HK-2 (cell line): ENCODE measurements at regions not wholly inside any gene's neighbourhood (a gene's known extent, or its start where the extent isn't known, plus 50 kb on each side); places are given as distances from the start of the nearest gene placed in this dataset.
"Not testable (repeated sequence)": the region's sequence is repeated elsewhere in the genome, so short reads cannot be mapped to it uniquely, and the experiment has no call there.

Experiments used
- DNase-seq: peaks from one replicate; pipeline ENCODE4 v3.0.0-alpha.2; 2018; ENCODE audit not compliant: unreplicated experiment

- no peak for DNase-seq
Observed at GRCh38 chr10:111261081-111261615, 184.3 kb downstream of the ADRA2A start.

DNA sequence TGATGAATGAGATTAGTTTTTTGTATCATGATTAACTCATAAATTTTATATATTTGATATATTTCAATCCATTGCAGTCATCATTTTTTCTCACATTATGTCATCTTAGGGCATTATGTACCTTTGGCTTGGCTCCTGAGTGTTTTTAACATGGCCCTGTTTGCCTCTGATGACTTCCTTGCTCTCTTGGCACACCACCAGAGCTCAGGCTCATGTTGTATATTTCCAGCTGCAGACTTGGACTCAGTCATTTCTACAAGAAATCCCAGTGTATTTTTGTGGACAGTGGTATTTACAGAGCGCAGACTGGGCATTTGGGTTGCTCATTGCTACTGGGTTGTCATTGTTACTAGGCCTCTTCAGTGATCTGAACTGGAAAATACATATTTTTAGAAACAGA is 188.5 kb downstream of the ADRA2A start:
- no peak for DNase-seq

DNA sequence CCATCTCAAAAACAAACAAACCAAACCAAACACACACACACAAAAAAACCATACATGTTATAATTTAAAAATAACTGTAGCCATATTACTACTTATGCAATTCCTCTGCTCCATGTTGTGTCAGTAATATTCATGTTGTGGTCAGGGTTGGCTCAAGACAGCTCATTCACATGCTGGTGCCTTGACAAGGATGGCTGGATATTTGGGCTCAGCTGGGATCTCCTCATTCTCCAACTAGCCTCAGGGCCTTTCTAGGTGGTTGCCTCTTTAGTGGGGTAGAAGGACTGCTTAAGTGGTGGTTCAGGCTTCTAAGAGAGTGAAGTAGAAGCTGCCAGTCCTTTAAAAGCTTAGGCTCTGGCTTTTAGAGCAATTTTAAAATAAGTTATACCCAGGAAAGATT is 189.3 kb downstream of the ADRA2A start:
- no peak for DNase-seq

DNA sequence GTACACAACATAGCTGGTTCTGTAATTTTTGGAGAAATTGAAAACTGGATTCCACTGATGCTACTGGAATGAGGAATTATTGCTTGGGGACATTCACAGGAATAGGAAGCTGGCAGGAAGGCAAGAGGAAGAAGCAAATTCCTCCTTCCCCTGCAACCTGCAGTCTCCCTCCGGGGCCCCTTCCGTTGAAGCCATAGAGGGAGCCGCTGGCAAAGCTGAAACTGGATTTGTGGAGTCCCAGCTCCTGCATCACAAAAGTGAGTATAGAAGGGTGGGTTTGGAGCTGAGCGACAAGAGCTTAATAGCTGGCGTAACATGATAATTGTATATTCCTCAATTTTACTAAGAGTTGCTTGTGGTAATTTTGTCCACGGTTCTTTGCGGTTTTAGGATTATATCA is 190.8 kb downstream of the ADRA2A start:
- DNase-seq, result no peak

- DNase-seq, result no peak
Observed at GRCh38 chr10:111273235-111273634, 196.4 kb downstream of the ADRA2A start.

- no peak for DNase-seq
Observed at GRCh38 chr10:111273635-111274034, 196.8 kb downstream of the ADRA2A start.

DNA sequence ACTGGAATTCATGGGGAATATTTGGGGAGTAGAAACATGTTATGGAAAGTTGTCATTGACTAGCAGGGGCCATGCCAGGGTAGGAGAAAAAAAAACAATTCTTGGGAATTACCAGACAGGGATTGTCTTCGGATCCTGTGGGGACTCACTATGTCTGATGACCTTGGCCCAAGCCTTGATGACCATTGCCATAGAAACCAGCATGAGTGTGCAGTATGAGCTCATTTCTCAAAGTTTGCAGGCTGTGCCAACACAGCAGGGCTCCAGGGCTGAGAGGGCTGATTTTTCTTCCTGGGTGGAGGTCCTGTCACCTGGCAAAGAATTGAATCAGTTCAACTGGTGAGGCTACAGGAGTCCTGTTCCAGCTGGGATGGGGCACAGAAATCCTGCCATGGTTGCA is 198.3 kb downstream of the ADRA2A start:
- no peak for DNase-seq

DNA sequence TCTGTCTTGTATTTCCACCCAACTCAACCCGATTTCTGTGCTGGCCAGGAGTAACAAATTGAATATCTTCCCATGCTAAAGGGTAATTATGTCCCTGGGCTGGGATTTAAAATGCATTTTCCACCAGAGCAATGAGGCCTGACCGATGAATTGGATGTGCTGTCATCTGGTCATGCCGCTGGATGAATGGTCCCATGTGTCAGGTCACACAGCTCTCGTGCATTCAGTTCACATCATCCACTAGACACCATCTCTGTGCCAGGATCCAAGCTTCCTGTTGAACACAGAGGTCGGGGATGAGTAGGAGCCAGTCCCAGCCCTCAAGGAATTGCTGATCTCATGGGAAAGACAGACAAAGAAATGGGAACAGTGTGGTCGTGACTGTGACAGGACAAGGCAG is 200.8 kb downstream of the ADRA2A start:
- DNase-seq, result no peak

- DNase-seq, result no peak
Observed at GRCh38 chr10:111278266-111278665, 201.4 kb downstream of the ADRA2A start.

DNA sequence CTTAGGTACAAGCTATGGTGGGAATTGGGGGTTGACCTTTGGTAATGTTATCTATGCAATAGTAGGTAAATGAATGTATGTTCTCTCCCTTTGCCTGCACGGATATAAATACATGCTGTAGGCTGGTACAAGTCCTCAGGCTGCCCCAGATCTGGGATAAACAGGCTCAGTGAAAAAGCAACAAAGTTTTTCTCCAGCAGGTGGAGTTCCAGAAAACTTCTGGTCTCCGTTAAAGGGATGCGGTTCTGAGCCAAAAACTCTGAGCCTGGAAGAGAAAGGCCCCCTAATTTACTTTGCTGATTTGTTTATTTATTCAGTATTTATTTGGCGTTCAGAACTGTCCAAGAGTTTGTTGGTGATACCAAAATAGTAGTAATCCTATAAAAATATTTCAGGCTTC is 204.7 kb downstream of the ADRA2A start:
- no peak for DNase-seq

- no peak for DNase-seq
Observed at GRCh38 chr10:111289461-111289860, 212.6 kb downstream of the ADRA2A start.

- DNase-seq, result no peak
Observed at GRCh38 chr10:111290649-111291048, 213.8 kb downstream of the ADRA2A start.

DNA sequence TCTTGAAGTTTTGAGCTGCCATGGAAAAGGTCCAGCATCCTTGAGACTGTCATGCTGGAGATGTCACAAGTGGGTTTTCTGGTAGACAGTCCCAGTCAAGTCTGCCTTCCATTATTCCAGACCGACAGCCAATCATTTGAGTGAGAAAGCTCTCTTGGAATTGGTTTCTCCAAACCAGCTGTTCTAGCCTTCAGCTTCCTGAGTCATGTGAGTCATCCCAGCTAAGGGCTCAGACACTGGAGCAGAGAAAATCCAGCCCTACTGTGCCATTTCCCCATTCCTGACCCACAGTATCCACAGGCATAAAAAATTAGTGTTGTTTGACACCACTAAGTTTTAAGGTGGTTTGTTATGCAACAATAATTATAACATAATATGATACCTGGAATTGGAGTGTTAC is 219.0 kb downstream of the ADRA2A start:
- DNase-seq, result no peak

DNA sequence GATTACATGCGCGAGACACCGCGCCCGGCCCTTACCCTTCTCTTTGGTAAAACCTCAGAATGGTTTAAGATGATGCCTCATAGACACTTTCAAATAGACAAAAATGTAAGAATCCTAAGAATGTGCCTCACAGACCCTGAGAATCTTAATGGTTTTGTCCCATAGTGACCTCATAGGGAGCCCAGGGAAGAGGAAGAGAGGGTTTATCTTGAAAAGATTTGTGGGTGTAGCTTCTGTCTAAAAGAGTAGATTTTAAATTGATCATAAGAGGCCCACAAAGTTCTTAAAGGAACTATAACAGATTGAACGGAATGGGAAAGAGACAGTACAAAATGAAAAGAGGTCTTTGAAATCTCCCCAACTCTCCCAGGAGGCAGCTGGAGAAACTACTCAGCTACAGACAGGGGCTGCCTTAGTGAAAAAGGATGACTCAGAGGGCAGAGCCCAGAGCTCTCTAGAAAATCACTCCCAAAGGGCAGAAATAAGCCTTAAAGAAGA is 220.6 kb downstream of the ADRA2A start:
- no peak for DNase-seq

DNA sequence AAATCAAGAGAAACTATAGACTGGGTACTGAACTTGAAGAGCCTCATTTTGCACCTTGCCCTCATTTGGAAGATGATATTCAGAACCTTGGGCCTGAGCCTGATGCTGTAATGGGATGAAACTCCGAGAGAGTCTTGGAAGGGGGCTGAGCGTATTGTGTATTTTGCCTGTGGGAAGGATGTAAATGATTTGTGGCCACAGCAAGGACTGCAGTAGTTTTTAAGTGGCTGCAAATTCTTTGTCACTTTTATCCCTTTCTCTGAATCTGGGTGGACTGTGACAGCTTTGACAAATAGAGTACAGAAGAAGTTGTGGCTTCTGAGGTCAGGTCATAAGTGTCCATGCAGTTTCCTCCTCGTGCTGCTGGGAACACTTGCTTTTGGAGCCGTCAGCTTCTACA is 221.2 kb downstream of the ADRA2A start:
- DNase-seq, result no peak

- DNase-seq, result no peak
Observed at GRCh38 chr10:111299037-111299436, 222.2 kb downstream of the ADRA2A start.

DNA sequence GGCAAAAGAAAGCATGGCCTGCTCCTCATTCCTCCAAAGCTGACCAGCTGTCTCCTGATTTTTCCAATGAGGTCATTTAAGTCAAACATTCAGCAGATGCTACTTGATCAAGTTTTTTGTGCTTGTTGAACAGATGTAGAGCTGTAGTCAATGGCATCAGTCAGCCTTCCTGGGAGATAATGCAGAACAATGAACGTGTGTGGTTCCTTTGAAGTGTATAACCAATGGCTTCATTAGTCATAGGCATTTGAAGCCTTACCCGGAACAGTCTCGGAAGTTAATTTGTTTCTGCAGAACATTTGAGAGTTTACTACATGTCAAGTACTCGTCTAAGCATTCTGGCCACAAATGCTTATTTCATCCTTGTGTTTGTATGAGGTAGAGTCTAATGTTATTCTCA is 227.1 kb downstream of the ADRA2A start:
- DNase-seq, result no peak

DNA sequence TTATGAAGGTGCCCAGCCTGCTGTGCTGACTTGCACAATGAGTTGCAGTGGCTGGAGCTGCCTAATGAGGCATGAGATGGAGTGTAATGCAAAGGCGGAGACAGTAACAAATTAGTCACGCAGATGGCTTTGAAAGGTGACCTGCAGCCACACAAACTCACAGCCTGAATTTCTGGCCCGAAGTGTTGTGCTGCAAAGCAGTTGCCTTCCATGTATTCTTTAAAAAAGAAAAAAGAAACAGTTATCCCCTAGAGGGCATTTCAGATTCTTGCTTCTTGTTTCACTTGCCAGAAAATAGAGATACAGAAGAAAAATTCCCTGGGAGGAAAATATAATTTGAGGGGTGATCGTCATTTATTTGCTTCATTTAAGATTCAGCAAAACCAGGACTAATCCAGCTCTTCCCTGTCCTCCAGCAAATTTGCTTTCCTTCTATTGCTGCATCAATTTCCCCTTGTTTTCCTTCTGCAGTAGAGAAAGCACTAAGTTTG is 239.9 kb downstream of the ADRA2A start:
- DNase-seq, result no peak

- DNase-seq, result no peak
Observed at GRCh38 chr10:111319866-111320265, 243.0 kb downstream of the ADRA2A start.

GRCh38 chr10:111323389-111323966 is 246.6 kb downstream of the ADRA2A start:
- DNase-seq, result no peak

DNA sequence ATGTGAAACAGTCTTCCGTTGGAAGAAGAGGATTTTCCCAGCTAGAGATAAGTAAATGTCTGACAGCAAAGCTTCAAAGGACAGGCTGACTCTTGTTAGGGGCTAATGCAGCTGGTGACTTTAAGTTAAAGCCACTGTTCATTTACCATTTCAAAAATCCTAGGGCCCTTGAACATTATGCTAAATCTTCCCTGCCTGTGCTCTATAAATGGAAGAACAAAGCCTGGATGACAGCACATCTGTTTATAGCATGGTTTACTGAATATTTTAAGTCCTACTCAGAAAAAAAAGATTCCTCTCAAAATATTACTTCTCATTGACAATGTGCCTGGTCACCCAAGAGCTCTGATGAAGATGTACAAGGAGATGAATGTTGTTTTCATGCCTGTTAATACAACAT is 255.3 kb downstream of the ADRA2A start:
- not testable (repeated sequence) for DNase-seq

DNA sequence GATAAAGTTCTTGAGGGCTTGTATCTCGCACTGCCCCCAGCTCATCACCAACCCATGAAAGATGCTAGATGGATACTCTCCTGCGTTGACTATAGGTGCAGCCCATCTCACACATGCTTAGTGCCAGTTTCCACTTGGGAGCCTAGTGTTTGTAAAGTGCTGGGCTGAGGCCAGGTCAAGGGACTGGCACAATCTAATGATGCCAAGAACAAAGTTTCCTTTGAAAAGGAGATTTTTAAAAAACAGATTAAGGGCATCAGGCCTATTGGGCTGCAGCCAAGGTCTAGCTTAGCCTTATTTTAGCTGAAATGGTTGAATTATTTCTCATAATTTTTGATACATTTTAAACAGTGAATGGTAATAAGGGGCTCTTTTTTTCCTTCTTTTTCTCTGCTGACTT is 259.0 kb downstream of the ADRA2A start:
- no peak for DNase-seq

- DNase-seq, result no peak
Observed at GRCh38 chr10:111338035-111338434, 261.2 kb downstream of the ADRA2A start.

DNA sequence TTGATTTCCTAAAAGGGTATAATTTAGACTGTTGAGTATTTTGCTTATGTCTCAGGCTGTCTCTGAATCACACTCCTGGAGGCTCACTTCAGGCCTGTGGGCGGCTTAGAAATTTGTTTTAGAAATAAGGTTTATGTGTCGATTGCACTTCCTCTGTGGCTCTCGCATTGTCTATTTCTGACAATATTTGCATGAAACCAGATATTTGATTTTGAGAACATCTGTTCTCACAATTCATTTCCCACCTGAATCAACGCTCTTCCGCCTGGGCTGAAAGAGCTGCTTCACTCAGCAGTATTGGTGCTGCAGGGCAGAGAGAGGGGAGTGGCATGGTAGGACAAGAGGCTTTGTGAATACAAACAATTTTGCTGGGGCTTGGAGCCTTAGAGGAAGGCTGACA is 262.0 kb downstream of the ADRA2A start:
- DNase-seq, result no peak
